HG02870 (cell line): ENCODE measurements at regions not wholly inside any gene's neighbourhood (a gene's known extent, or its start where the extent isn't known, plus 50 kb on each side); places are given as distances from the start of the nearest gene placed in this dataset.
A peak's percentile ranks its signal among the peaks of the same experiment; 100 is the strongest.
"Not testable (repeated sequence)": the region's sequence is repeated elsewhere in the genome, so short reads cannot be mapped to it uniquely, and the experiment has no call there.

Experiments used
- ATAC-seq: cut with Tn5 transposase; IDR thresholded peaks from one replicate; pipeline ENCODE4 v1.9.1; 2021; ENCODE audit warnings: mild to moderate bottlenecking, moderate library complexity; ENCODE audit not compliant: unreplicated experiment

DNA sequence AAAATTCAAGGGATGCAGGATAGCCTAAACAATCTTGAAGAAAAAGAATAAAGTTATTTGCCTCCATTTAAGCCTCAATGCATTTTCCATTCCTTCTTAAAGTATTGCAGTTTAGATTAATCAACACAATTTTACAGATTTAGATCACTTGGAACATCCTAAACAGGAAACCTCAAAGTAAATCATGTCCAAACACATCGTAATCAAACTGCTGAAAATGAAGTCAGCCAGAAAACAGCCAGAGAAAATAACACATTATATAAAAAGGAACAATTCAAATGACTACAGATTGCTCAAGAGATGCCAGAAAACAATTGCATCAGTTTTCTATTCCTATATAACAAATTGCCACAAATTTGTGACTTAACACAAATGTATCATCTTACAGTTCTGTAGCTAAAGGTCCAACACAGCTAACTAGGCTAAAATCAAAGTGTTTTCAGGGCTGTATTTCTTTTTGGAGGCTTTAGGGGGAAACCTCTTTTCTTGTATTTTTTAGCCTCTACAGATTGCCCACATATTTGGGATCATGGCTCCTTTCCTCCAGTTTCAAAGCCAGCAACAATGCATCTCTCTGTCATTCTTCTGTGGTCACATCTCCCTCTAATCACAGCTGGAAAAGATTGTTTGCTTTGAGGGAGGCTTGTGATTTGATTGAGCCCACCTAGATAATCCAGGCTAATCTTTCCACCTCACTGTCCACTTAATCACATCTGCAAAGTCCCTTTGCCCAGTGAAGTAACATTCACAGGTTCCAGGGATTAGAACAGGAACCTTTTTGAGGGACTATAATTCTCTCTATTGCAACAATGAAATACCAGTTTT is 543.3 kb upstream of the UBE2E2 start:
- no peak for ATAC-seq

DNA sequence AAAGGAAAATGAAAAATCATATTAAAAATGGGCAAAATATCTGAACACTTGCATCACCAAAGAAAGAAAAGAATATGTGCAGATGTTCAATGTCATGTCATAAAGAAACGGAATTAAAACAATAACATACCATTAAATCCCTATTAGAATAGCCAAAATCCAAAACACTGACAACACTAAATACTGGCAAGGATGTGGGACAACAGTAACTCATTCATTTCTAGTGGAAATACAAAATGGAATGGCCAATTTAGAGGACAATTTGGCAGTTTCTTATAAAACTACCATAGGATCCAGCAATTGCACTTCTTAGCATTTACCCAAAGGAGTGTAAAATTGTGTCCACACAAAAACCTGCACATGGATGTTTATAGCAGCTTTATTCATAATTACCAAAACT is 542.5 kb upstream of the UBE2E2 start:
- no peak for ATAC-seq

DNA sequence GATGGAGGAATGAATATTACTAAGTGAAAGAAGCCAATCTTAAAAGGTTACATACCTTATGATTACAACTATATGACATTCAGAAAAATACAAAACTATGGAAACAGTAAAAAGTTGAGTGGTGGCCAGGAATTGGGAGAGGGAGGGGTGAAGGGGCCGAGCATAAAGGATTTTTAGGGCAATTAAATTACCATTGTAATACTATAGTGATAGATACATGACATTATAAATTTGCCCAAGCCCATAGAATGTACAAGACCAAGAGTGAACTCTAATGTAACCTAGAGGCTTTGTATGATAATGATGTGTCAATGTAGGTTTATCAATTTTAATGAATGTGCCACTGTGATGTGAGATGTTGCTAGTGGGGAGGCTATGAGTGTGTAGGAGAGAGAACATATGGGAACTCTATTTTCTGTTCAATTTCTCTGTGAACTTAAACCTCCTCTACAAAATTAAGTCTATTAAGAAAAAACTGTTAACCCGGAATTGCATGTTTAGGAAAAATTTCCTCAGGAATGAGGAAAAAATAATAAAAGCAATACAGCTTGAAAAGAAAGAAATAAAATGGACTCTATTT is 541.9 kb upstream of the UBE2E2 start:
- ATAC-seq, result no peak

DNA sequence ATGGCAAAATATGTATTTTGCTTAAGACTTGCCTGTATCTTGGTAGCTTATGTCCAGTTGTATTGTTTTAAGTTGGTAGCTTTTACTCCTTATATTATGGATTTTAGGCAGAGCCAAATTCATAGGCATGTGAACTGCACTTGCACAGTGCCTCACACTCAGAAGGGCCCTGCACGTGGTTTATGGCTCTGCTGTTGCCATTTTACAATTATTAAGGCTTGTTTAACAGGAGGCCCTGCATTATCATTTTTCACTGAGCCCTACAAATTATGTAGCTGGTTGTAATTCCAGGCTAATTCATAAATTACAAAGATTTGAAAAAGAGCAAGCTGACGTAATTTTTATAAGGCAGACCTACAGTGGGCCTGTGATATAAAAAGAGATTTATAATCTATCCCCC is 537.6 kb upstream of the UBE2E2 start:
- no peak for ATAC-seq

DNA sequence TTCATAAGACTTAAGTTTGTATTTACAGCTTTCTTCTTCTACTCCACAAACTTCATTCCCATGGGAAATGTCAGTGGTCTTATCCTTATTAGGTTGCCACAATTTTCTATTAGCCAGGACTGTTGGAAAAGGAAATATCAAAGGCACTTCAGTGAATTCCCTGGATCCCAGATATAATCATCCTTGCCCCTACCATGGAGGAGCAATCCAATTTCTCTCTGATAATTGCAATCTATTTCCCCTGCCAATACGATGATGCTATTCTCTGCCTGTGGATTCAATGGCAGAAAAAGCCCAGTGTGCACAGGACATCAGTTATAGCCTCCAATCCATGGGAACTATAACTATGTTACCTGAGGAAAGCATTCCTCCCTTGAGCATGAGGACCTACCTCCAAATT is 536.4 kb upstream of the UBE2E2 start:
- ATAC-seq, result no peak

DNA sequence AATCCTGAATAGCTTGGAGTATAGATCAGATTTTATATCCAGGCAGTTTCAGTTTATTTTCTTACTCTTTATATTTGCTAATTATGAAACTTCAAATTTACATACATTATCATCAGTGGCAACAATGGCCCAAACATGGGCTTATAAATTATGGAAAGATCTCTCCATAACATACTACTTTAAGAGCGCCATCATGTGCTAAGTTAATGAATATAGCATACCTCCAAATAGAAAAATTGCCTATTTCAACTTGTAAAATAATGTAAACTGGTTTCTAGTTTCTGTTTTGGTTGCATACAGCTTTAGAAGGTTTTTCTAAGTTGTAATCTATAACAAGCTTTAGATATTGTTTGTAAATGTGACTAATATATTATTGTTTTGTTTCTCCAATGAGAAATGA is 531.3 kb upstream of the UBE2E2 start:
- ATAC-seq, result no peak

DNA sequence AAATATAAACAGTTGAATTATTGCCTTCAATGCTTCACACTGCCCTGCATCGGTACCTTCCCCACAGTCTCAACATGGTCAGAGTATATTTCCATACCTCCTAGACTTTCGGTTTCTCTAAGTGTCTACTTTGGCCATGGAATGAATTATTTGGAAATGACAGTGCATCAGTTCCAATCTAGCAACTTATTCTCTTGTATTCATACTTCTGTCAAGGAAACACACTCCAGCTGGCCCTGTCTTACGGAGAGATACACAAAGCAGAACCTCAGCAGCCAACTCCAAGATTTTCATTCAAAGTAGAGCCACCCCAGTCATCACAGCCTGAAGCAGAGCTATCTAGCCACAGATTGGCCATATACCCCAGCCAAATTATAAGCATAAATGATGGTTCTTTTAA is 518.4 kb upstream of the UBE2E2 start:
- no peak for ATAC-seq

DNA sequence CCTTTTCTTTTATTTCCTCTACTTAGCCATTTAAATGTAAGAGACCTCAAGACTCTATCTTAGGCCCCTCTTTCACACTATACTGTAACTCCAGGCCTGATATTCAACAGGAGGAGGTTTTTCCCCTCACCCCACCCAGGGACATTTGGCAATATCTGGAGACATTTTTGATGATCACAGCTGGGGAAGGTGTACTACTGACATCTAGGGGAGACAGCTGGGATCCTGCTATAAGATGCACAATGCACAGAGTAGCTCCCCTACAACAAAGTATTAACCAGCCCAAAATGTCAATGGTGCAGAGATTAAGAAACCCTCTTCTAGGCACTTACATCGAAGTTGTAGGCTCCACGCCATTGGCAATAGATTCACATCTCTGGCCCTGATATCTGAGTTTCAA is 517.5 kb upstream of the UBE2E2 start:
- no peak for ATAC-seq

DNA sequence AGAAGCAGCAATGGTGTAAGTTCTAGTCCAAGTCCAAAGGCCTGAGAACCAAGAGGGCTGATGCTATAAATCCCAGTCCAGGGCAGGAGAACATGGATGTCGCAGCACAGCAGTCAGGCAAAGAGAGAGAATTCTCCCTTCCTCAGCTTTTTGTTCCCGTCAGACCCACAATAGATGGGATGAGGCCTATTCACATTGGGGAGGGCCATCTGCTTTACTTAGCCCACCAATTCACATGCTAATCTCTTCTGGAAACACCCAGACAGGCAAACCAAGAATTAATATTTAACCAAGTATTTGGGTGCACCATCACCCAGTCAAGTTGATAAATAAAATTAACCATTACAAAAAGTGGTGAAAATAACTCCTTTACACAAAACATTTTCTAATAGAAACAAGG is 511.7 kb upstream of the UBE2E2 start:
- no peak for ATAC-seq

DNA sequence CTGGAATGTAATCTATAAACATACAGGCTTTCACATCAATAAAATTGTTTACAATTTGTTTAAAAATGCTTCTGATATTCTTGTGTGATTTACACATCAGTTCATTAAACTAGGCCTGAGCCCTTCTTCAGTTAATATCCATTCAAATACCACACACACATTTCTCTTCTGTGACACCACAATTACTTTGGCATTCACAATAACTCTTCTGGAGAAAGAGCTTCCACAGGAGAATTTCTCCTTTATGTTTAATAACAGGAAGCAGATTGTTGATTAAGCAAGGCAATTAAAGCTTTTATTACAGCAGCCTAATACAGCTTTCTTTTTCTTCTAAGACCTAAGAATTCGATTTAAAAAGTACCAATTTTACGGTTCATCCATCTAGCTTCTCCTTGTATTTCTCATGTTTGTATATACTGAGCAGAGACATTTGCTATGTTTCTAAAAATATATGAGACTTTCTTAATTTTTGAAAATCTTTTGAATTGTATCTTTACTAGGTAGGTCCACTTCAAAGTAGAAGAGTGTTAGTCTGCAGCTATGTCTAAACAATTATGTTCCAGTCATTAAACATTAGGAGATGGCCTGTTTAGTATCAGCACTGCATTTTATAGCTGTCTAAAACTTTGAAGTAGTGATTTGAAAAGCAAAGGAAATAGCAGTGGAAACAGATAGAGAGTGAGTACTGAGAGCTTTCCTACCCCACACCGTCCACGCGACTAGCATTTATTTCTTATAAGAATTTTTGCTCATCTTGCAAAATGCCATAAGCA is 511.1 kb upstream of the UBE2E2 start:
- no peak for ATAC-seq

DNA sequence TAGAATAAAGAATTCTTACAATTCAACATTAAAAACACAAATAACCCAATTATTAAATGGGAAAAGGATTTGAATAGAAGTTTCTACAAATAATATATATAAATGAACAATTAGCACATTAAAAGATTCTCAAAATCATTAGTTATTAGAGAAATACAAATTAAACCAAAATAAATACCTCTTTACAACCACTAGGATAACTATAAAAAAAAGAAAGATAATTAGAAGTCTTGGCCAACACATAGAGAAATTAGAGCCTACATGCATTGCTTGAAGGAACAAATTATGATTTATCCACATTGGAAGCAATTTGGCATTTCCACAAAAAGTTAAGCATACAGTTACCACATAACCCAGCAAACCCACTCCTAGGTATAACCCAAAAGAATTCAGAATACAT is 502.3 kb upstream of the UBE2E2 start:
- ATAC-seq, result no peak

DNA sequence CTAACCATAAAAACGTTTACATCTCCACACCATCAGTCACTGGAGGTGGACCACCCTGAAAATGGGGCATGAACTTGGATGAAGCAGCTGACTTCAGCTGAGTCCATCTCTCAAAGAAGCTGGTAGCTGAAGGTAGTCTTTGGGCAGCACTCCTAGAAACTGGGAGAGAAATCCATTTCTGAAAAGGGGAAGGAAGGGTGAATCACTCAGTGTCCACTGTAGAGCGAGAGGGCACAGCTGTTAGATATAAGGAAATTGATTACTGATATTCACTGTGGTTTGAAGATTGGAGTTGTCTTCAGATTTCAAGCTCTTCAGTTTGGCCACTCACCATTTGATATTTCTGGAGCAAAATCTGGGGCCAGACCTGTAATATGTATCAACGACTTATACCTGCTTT is 499.0 kb upstream of the UBE2E2 start:
- ATAC-seq, result no peak

DNA sequence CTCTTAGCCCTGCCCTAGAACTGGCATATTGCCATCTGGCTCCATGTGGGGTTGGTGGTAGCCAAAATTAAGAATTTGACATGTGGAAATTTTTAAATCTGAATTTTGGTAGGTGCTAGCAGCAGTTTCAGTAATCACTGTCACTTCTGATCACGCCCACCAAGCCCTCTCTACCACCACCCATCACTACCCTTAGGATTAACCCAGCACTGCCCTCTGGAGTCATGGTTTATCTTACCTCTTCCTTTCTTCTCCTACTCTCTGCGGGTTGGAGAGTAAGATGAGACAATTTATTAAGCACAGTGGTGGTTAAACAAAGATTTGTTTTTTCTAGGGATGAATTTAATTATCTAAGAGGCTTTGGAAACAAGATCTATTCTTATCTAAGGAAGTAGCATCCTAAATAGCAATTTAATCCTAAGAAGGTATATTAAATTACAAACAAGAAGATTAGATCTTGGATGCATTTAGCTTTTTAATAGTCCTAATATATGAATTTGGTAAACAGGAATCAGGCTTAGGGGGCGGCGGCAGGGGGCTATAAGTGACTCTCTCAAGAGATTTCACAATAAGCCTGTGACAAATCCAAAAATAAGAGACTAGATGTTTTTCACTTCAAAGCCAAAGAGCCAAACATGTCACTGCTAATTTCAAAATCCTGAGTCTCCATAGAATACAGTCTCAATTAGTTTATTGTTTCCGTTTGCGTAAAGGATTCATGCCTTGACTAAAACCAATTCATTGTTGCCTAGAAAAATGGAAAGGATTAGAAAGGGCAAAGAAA is 498.4 kb upstream of the UBE2E2 start:
- ATAC-seq, result no peak

DNA sequence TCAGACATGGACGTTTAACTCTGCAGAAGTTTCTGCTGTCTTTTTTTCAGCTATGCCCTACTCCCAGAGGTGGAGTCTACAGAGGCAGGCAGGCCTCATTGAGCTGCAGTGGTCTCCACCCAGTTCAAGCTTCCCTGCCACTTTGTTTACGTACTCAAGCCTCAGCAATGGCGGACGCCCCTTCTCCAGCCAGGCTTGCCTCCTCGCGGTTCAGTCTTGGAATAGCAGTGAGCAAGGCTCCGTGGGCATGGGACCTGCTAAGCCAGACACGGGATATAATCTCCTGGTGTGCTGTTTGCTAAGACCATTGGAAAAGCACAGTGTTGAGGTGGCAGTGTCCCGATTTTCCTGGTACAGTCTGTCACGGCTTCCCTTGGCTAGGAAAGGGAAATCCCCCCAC is 496.2 kb upstream of the UBE2E2 start:
- not testable (repeated sequence) for ATAC-seq

DNA sequence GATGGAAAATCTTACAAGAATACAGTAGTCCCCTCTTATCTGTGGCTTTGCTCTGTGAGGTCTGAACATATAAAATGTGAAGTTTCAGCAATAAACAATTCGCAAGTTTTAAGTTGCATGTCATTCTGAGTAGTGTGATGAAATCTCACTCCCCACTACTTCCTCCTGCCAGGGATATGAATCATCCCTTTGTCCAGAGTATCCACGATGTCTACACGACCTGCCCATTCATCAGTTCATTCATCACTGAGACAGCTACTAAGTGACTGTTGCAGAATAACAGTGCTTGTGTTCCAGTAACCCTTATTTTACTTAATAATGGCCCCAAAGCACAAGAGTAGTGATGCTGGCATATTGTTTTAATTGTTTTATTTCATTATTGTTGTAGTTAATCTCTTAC is 489.2 kb upstream of the UBE2E2 start:
- ATAC-seq, result no peak

DNA sequence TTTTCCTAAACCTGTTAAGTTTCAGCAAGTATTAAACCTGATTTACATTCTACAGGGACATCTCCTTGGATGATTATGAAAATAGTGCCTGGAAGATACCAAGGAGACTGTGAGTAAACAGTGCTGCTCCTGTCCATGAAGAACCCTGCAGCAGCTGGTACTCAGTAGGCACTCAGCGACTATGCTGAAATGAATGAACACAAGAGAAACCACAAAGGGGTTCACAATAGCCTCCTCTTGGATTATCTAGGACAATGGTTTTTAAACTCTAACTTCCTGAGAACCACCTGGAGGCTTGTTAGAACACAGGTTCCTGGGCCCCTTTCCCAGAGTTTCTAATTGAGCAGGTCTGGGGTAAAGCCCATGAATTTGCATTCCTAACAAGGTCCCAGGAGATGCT is 488.4 kb upstream of the UBE2E2 start:
- ATAC-seq, result no peak

DNA sequence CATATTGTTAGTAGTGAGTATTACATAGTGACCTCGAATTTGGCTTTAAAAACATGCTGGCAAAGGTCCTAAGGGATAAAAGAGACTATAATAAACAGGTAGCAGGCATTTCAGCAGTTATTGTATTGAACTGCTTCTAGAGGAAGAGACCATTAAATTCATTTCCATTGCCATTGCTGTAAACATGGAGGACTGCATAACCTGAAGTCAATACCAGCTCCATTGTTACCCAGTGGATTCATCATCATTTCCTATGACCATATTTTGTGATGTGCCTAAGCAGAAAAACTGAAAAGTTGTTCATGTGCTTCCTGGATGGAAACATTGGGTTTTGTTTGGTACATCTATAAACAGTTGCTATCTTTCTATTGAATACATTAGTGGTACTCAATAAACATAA is 482.5 kb upstream of the UBE2E2 start:
- no peak for ATAC-seq

DNA sequence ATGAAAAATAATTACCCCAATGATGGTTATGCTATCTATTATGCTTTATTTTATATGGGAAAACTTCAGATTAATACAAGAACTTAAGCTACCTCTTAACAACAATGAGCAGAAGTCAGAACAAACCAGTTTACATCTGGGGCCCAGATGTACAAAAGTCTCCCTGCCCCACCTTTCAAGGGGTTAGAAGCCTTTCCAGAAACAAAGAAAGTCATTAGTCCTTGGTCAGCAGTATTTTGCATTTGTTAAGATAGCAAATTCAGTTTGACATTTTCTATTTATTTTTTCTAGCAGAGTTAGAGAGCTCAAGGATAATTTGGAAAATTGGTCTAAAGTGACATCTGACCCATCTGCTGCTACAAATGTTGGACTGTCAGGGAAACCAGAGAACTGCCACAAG is 478.7 kb upstream of the UBE2E2 start:
- ATAC-seq, result no peak

DNA sequence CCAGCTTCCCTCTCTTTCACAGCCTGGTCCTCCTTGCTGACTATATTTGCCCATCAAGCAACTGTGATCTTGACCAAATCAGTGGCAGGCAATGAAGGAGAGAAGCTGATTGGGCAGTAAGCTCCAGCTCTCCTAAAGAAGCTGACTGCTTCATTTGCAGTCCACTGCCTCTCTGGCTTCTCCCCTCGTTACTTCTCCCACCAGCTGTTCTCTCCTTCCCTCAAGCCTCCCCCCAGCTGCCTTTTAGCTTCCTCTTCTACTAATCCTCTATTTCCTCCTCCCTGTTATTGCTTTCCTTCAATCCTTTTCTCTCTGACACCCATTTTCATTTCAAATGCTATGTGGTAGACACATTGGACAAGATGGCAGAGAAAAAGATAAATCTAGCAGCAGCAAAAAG is 474.7 kb upstream of the UBE2E2 start:
- ATAC-seq, result no peak

DNA sequence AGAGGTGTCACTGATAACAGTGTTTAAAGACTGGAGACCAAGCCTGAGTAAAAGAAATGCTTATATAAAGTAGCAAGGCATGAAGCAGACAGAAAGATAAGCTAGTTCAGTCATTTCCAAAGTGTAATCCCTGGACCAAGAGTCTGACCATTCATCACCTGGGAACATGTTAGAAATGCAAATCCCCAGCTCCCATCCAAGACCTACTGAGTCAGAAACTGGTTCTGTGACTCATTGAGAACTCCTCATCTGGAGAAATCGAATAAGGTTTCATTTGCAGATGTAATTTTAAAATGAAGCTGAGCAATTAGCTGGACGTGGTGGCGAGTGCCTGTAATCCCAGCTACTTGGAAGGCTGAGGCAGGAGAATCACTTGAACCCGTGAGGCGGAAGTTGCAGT is 473.9 kb upstream of the UBE2E2 start:
- no peak for ATAC-seq

DNA sequence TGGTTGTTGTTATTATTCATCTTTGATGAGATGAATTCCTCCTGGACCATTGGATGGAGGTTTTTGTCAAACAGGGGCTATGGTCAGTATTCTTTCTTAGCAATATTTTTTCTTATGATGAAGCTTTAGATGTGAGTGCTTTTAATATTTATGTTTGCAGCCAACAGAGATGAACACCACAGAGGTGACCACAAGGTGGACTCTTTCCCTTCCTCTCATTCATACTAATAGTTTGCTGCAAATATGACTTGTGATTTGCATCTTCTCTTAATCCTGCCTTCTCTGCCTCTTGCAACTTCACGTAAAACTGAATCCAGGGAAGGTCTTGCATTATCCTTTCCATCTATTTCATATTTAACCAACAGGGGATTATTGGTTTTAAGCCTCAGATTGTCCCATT is 473.1 kb upstream of the UBE2E2 start:
- peak; percentile 51 for ATAC-seq
